Prostate gland (tissue), 2 donors: ENCODE measurements at regions not wholly inside any gene's neighbourhood (a gene's known extent, or its start where the extent isn't known, plus 50 kb on each side); places are given as distances from the start of the nearest gene placed in this dataset.

Source experiments
- POLR2A ChIP-seq: fragments of 450-650 bp; IDR thresholded peaks from one replicate; pipeline ENCODE4 v1.6.1; 2016; ENCODE audit warnings: antibody characterized with exemption, mild to moderate bottlenecking
- TF ChIP-seq, protein P1 (sequence below), 4 experiments: fragments of 200-600 bp in 2 of 4; fragments of 450-650 bp in 2 of 4; sonication (generic) in 2 of 4; IDR thresholded peaks; 1 replicate in 3 of 4; 2 replicates in 1 of 4; pipeline ENCODE4 v1.5.1; 2016 to 2019; ENCODE audit warnings: antibody characterized with exemption in 4 of 4, mild to moderate bottlenecking in 2 of 4, moderate library complexity in 2 of 4

GRCh38 chr14:22513066-22513812, 75.8 kb downstream of the DAD1 start:
- TF ChIP-seq POLR2A: no peak
- TF ChIP-seq, protein P1, sequence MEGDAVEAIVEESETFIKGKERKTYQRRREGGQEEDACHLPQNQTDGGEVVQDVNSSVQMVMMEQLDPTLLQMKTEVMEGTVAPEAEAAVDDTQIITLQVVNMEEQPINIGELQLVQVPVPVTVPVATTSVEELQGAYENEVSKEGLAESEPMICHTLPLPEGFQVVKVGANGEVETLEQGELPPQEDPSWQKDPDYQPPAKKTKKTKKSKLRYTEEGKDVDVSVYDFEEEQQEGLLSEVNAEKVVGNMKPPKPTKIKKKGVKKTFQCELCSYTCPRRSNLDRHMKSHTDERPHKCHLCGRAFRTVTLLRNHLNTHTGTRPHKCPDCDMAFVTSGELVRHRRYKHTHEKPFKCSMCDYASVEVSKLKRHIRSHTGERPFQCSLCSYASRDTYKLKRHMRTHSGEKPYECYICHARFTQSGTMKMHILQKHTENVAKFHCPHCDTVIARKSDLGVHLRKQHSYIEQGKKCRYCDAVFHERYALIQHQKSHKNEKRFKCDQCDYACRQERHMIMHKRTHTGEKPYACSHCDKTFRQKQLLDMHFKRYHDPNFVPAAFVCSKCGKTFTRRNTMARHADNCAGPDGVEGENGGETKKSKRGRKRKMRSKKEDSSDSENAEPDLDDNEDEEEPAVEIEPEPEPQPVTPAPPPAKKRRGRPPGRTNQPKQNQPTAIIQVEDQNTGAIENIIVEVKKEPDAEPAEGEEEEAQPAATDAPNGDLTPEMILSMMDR (IDR thresholded peaks at IDR 0.05): no peak
